GM12892 (cell line): ENCODE measurements at regions not wholly inside any gene's neighbourhood (a gene's known extent, or its start where the extent isn't known, plus 50 kb on each side); places are given as distances from the start of the nearest gene placed in this dataset.

ENCODE experiments used
- DNase-seq: peaks from one replicate; pipeline ENCODE4 v3.0.0; 2011; ENCODE audit not compliant: insufficient read length
- FAIRE-seq: peaks from 2 replicates; lab custom pipeline; 2011; peaks lifted over from hg19 to GRCh38; lab: Jason Lieb, UNC
- POLR2A ChIP-seq: IDR thresholded peaks from 2 replicates; pipeline ENCODE4 v1.6.1; 2011; ENCODE audit warnings: low read depth, low read length, control low read depth
- POLR2AphosphoS5 ChIP-seq: IDR thresholded peaks from 2 replicates; pipeline ENCODE4 v1.6.1; 2011; ENCODE audit warnings: low read depth, low read length, control low read depth
- TAF1 ChIP-seq: IDR thresholded peaks from 2 replicates; pipeline ENCODE4 v1.6.1; 2011; ENCODE audit warnings: low read depth, mild to moderate bottlenecking, control low read depth, low read length, borderline replicate concordance

GRCh38 chr2:228698963-228699362 is 517.5 kb upstream of the SPHKAP start:
- FAIRE-seq (no peak), DNase-seq (no peak)
- no peak for TF ChIP-seq POLR2A
- TF ChIP-seq POLR2AphosphoS5 = no peak
- no peak for TF ChIP-seq TAF1

- TF ChIP-seq TAF1 (no peak), POLR2AphosphoS5 (no peak), POLR2A (no peak)
- FAIRE-seq (no peak), DNase-seq (no peak)
Measured at GRCh38 chr2:228697456-228697855, 516.0 kb upstream of the SPHKAP start.

- no peak for DNase-seq
- no peak for FAIRE-seq
- TF ChIP-seq POLR2AphosphoS5 = no peak
- TF ChIP-seq TAF1 = no peak
- no peak for TF ChIP-seq POLR2A
Measured at GRCh38 chr2:228690681-228691080, 509.2 kb upstream of the SPHKAP start.

GRCh38 chr2:228689053-228689452 is 507.6 kb upstream of the SPHKAP start:
- no peak for DNase-seq
- FAIRE-seq = no peak
- TF ChIP-seq POLR2AphosphoS5 = no peak
- TF ChIP-seq TAF1 = no peak
- TF ChIP-seq POLR2A = no peak

GRCh38 chr2:228688007-228688645 is 506.6 kb upstream of the SPHKAP start:
- DNase-seq = no peak
- no peak for TF ChIP-seq POLR2AphosphoS5
- TF ChIP-seq POLR2A = no peak
- TF ChIP-seq TAF1 = no peak
- FAIRE-seq = no peak

- FAIRE-seq (no peak), DNase-seq (no peak)
- TF ChIP-seq TAF1 (no peak), POLR2AphosphoS5 (no peak), POLR2A (no peak)
Measured at GRCh38 chr2:228681979-228682378, 500.5 kb upstream of the SPHKAP start.

- no peak for DNase-seq
- no peak for FAIRE-seq
- TF ChIP-seq POLR2A (no peak), POLR2AphosphoS5 (no peak), TAF1 (no peak)
Measured at GRCh38 chr2:228681426-228681825, 499.9 kb upstream of the SPHKAP start.

GRCh38 chr2:228678110-228678509 is 496.6 kb upstream of the SPHKAP start:
- DNase-seq (no peak), FAIRE-seq (no peak)
- no peak for TF ChIP-seq TAF1
- TF ChIP-seq POLR2A = no peak
- no peak for TF ChIP-seq POLR2AphosphoS5

- TF ChIP-seq POLR2A (no peak), POLR2AphosphoS5 (no peak), TAF1 (no peak)
- DNase-seq (no peak), FAIRE-seq (no peak)
Measured at GRCh38 chr2:228675646-228676045, 494.2 kb upstream of the SPHKAP start.

- TF ChIP-seq POLR2AphosphoS5 (no peak), TAF1 (no peak), POLR2A (no peak)
- FAIRE-seq = no peak
- DNase-seq = no peak
Measured at GRCh38 chr2:228675091-228675490, 493.6 kb upstream of the SPHKAP start.

GRCh38 chr2:228673876-228674554 is 492.5 kb upstream of the SPHKAP start:
- DNase-seq = no peak
- TF ChIP-seq TAF1 (no peak), POLR2AphosphoS5 (no peak), POLR2A (no peak)

GRCh38 chr2:228669690-228670089 is 488.2 kb upstream of the SPHKAP start:
- no peak for DNase-seq
- TF ChIP-seq POLR2AphosphoS5 = no peak
- no peak for TF ChIP-seq TAF1
- TF ChIP-seq POLR2A = no peak
- no peak for FAIRE-seq

More at GRCh38 chr2:228673876-228674554, 492.5 kb upstream of the SPHKAP start:
- FAIRE-seq = no peak
